ENCODE measurements at regions not wholly inside any gene's neighbourhood (a gene's known extent, or its start where the extent isn't known, plus 50 kb on each side); places are given as distances from the start of the nearest gene placed in this dataset.

DNA sequence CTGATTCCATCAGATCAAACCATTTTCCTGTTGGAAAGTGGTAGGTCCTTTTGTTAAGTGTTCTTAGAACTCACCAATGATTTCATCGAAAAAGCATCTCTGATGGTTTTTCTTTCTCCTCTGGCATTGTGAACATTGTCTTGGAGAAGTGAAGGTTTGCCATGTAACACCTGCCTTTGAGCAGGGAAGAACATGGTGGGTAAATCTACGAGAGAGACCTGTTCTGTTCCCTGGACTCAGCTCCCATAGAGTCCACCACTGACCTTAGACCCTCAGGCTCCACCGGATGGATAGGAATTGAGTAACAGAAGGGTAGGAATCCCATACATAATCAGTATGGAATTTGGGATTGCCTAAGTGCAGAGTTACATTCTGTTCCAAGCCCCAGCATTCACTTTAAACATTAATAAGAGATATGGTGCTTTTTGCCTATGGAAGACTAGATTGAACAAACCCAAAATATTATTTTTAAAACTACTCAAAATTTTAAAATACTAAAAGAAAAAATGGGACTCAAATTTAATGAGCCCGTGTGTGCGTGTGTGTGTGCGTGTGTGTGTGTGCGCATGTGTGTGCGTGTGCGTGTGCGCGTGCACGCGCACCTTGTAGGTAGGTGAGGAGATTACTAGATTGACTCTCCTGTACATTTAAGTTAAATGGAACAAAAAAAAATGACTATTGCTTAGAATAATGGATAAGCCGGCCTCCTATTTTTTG, 92.0 kb downstream of the C9orf152 start (continued):
- TF ChIP-seq, protein P1, sequence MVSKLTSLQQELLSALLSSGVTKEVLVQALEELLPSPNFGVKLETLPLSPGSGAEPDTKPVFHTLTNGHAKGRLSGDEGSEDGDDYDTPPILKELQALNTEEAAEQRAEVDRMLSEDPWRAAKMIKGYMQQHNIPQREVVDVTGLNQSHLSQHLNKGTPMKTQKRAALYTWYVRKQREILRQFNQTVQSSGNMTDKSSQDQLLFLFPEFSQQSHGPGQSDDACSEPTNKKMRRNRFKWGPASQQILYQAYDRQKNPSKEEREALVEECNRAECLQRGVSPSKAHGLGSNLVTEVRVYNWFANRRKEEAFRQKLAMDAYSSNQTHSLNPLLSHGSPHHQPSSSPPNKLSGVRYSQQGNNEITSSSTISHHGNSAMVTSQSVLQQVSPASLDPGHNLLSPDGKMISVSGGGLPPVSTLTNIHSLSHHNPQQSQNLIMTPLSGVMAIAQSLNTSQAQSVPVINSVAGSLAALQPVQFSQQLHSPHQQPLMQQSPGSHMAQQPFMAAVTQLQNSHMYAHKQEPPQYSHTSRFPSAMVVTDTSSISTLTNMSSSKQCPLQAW (CRISPR knock-in tag; IDR thresholded peaks at IDR 0.05): 0 out of 2 replicates have a peak, but pooled peaks have one; percentile 52
- TF ChIP-seq FOSL1 (CRISPR knock-in tag; IDR thresholded peaks at IDR 0.05; ENCODE audit: borderline replicate concordance): no peak
- no peak for TF ChIP-seq RELA (CRISPR knock-in tag; IDR thresholded peaks at IDR 0.05)
- TF ChIP-seq, protein P2, sequence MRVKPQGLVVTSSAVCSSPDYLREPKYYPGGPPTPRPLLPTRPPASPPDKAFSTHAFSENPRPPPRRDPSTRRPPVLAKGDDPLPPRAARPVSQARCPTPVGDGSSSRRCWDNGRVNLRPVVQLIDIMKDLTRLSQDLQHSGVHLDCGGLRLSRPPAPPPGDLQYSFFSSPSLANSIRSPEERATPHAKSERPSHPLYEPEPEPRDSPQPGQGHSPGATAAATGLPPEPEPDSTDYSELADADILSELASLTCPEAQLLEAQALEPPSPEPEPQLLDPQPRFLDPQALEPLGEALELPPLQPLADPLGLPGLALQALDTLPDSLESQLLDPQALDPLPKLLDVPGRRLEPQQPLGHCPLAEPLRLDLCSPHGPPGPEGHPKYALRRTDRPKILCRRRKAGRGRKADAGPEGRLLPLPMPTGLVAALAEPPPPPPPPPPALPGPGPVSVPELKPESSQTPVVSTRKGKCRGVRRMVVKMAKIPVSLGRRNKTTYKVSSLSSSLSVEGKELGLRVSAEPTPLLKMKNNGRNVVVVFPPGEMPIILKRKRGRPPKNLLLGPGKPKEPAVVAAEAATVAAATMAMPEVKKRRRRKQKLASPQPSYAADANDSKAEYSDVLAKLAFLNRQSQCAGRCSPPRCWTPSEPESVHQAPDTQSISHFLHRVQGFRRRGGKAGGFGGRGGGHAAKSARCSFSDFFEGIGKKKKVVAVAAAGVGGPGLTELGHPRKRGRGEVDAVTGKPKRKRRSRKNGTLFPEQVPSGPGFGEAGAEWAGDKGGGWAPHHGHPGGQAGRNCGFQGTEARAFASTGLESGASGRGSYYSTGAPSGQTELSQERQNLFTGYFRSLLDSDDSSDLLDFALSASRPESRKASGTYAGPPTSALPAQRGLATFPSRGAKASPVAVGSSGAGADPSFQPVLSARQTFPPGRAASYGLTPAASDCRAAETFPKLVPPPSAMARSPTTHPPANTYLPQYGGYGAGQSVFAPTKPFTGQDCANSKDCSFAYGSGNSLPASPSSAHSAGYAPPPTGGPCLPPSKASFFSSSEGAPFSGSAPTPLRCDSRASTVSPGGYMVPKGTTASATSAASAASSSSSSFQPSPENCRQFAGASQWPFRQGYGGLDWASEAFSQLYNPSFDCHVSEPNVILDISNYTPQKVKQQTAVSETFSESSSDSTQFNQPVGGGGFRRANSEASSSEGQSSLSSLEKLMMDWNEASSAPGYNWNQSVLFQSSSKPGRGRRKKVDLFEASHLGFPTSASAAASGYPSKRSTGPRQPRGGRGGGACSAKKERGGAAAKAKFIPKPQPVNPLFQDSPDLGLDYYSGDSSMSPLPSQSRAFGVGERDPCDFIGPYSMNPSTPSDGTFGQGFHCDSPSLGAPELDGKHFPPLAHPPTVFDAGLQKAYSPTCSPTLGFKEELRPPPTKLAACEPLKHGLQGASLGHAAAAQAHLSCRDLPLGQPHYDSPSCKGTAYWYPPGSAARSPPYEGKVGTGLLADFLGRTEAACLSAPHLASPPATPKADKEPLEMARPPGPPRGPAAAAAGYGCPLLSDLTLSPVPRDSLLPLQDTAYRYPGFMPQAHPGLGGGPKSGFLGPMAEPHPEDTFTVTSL (CRISPR knock-in tag; IDR thresholded peaks at IDR 0.05; ENCODE audit: borderline replicate concordance): peak; percentile 63; the same call in 1 of the 2 replicates
- TF ChIP-seq ZNF468 (CRISPR knock-in tag; IDR thresholded peaks at IDR 0.05): no peak
- peak; percentile 65; the same call in 1 of the 2 replicates for TF ChIP-seq TARDBP (CRISPR knock-in tag; IDR thresholded peaks at IDR 0.05)
- TF ChIP-seq, protein P3, sequence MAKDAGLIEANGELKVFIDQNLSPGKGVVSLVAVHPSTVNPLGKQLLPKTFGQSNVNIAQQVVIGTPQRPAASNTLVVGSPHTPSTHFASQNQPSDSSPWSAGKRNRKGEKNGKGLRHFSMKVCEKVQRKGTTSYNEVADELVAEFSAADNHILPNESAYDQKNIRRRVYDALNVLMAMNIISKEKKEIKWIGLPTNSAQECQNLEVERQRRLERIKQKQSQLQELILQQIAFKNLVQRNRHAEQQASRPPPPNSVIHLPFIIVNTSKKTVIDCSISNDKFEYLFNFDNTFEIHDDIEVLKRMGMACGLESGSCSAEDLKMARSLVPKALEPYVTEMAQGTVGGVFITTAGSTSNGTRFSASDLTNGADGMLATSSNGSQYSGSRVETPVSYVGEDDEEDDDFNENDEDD (CRISPR knock-in tag; IDR thresholded peaks at IDR 0.05; ENCODE audit: borderline replicate concordance): no peak
- TF ChIP-seq, protein P4, sequence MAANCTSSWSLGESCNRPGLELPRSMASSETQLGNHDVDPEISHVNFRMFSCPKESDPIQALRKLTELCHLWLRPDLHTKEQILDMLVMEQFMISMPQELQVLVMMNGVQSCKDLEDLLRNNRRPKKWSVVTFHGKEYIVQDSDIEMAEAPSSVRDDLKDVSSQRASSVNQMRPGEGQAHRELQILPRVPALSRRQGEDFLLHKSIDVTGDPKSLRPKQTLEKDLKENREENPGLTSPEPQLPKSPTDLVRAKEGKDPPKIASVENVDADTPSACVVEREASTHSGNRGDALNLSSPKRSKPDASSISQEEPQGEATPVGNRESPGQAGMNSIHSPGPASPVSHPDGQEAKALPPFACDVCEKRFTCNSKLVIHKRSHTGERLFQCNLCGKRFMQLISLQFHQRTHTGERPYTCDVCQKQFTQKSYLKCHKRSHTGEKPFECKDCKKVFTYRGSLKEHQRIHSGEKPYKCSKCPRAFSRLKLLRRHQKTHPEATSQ (CRISPR knock-in tag; IDR thresholded peaks at IDR 0.05; ENCODE audit: borderline replicate concordance): no peak
- TF ChIP-seq, protein P5, sequence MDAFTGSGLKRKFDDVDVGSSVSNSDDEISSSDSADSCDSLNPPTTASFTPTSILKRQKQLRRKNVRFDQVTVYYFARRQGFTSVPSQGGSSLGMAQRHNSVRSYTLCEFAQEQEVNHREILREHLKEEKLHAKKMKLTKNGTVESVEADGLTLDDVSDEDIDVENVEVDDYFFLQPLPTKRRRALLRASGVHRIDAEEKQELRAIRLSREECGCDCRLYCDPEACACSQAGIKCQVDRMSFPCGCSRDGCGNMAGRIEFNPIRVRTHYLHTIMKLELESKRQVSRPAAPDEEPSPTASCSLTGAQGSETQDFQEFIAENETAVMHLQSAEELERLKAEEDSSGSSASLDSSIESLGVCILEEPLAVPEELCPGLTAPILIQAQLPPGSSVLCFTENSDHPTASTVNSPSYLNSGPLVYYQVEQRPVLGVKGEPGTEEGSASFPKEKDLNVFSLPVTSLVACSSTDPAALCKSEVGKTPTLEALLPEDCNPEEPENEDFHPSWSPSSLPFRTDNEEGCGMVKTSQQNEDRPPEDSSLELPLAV (CRISPR knock-in tag; conservative IDR thresholded peaks at IDR 0.05; ENCODE audit: low read depth): no peak
- TF ChIP-seq MXI1 (IDR thresholded peaks at IDR 0.05; ENCODE audit: borderline replicate concordance, low read depth, low read length): no peak; the same call in 2 of the 3 replicates
- TF ChIP-seq NRL (CRISPR knock-in tag; IDR thresholded peaks at IDR 0.05; ENCODE audit: borderline replicate concordance): no peak
- no peak for TF ChIP-seq LCORL (IDR thresholded peaks at IDR 0.05)
- TF ChIP-seq LCORL (CRISPR knock-in tag; IDR thresholded peaks at IDR 0.05): peak; percentile 89
- TF ChIP-seq FOSL2 (CRISPR knock-in tag; IDR thresholded peaks at IDR 0.05): peak; percentile 81
- TF ChIP-seq ETV5 (CRISPR knock-in tag; IDR thresholded peaks at IDR 0.05; ENCODE audit: borderline replicate concordance): peak; percentile 95
- TF ChIP-seq, protein P6, sequence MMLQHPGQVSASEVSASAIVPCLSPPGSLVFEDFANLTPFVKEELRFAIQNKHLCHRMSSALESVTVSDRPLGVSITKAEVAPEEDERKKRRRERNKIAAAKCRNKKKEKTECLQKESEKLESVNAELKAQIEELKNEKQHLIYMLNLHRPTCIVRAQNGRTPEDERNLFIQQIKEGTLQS (CRISPR knock-in tag; IDR thresholded peaks at IDR 0.05): peak; percentile 49; the same call in 1 of the 2 replicates
- TF ChIP-seq, protein P7, sequence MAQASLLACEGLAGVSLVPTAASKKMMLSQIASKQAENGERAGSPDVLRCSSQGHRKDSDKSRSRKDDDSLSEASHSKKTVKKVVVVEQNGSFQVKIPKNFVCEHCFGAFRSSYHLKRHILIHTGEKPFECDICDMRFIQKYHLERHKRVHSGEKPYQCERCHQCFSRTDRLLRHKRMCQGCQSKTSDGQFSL (CRISPR knock-in tag; IDR thresholded peaks at IDR 0.05): no peak
